GM12872 (cell line): ENCODE measurements at regions not wholly inside any gene's neighbourhood (a gene's known extent, or its start where the extent isn't known, plus 50 kb on each side); places are given as distances from the start of the nearest gene placed in this dataset.

ENCODE experiments used
- TF ChIP-seq, protein P1 (sequence below): IDR thresholded peaks from 3 replicates; pipeline ENCODE4 v1.5.1; 2011; ENCODE audit warnings: low read depth, mild to moderate bottlenecking, low read length, moderate library complexity; ENCODE audit not compliant: insufficient read depth

- TF ChIP-seq, protein P1, sequence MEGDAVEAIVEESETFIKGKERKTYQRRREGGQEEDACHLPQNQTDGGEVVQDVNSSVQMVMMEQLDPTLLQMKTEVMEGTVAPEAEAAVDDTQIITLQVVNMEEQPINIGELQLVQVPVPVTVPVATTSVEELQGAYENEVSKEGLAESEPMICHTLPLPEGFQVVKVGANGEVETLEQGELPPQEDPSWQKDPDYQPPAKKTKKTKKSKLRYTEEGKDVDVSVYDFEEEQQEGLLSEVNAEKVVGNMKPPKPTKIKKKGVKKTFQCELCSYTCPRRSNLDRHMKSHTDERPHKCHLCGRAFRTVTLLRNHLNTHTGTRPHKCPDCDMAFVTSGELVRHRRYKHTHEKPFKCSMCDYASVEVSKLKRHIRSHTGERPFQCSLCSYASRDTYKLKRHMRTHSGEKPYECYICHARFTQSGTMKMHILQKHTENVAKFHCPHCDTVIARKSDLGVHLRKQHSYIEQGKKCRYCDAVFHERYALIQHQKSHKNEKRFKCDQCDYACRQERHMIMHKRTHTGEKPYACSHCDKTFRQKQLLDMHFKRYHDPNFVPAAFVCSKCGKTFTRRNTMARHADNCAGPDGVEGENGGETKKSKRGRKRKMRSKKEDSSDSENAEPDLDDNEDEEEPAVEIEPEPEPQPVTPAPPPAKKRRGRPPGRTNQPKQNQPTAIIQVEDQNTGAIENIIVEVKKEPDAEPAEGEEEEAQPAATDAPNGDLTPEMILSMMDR, result no peak
These were observed 165.4 kb downstream of the MIS18A start for GRCh38 chr21:32113486-32113885.

GRCh38 chr21:32112195-32112594, 166.7 kb downstream of the MIS18A start:
- TF ChIP-seq, protein P1, result no peak

GRCh38 chr21:32108566-32108965, 170.3 kb downstream of the MIS18A start:
- TF ChIP-seq, protein P1, result no peak

- TF ChIP-seq, protein P1, result no peak
These were observed 175.5 kb downstream of the MIS18A start for GRCh38 chr21:32103361-32103760.

- TF ChIP-seq, protein P1, result no peak
These were observed 176.4 kb downstream of the MIS18A start for GRCh38 chr21:32102426-32102825.

- TF ChIP-seq, protein P1, result no peak
These were observed 177.6 kb downstream of the MIS18A start for GRCh38 chr21:32101277-32101676.

- TF ChIP-seq, protein P1, result no peak
These were observed 178.4 kb downstream of the MIS18A start for GRCh38 chr21:32100423-32100822.
